SK-N-SH (cell line): ENCODE measurements at regions not wholly inside any gene's neighbourhood (a gene's known extent, or its start where the extent isn't known, plus 50 kb on each side); places are given as distances from the start of the nearest gene placed in this dataset.

Experiments used
- CTCF ChIA-PET: fragments of 300-600, 350-600 bp; formaldehyde crosslinking; extraction: SDS; loops from one replicate; lab custom pipeline; 2021; lab: Yijun Ruan, JAX
- POLR2A ChIA-PET: fragments of 350-600 bp; sonication (Branson Sonifier 250); formaldehyde crosslinking; extraction: SDS; loops from one replicate; lab custom pipeline; 2020; ENCODE audit warnings: antibody characterized with exemption, inconsistent platforms; lab: Yijun Ruan, JAX
- DNase-seq: peaks from one replicate; pipeline ENCODE4 v3.0.0; 2012
- H2AFZ ChIP-seq: fragments of 200-600 bp; sonication (generic); 2 replicates; pipeline ENCODE4 v1.8.1; 2016; ENCODE audit warnings: antibody characterized with exemption, mild to moderate bottlenecking, low read depth
- H3F3A ChIP-seq: fragments of 200-600 bp; sonication (generic); replicated peaks from 2 replicates; pipeline ENCODE3; 2016; ENCODE audit warnings: antibody characterized with exemption, mild to moderate bottlenecking; ENCODE audit not compliant: insufficient read depth
- H3K27ac ChIP-seq, 2 experiments: fragments of 200-500 bp in 1 of 2; fragments of 200-600 bp in 1 of 2; sonication (Bioruptor generic) in 1 of 2; sonication (generic), shearing (Covaris generic) in 1 of 2; 2 replicates each; pipeline versions ENCODE4 v1.5.1 to v1.6.1; 2014 to 2016; ENCODE audit warnings: low read depth in 2 of 2, inconsistent platforms in 1 of 2, low read length in 1 of 2, mild to moderate bottlenecking in 1 of 2, mixed read lengths in 1 of 2
- H3K27me3 ChIP-seq: fragments of 200-600 bp; sonication (generic), shearing (Covaris generic); 2 replicates; pipeline ENCODE4 v1.6.1; 2016; ENCODE audit warnings: mixed run types; ENCODE audit not compliant: insufficient read depth
- H3K36me3 ChIP-seq, 2 experiments: fragments of 200-500 bp in 1 of 2; fragments of 200-600 bp in 1 of 2; sonication (Bioruptor generic) in 1 of 2; sonication (generic) in 1 of 2; replicated peaks in 1 of 2; 2 replicates each; pipeline versions ENCODE3 to v1.5.1; 2014 to 2016; ENCODE audit warnings: low read length in 1 of 2, mild to moderate bottlenecking in 1 of 2; ENCODE audit not compliant: insufficient read depth in 2 of 2, control insufficient read depth in 1 of 2
- H3K4me1 ChIP-seq, 2 experiments: fragments of 200-500 bp in 1 of 2; fragments of 200-600 bp in 1 of 2; sonication (Bioruptor generic) in 1 of 2; sonication (generic), shearing (Covaris generic) in 1 of 2; 2 replicates each; pipeline versions ENCODE4 v1.5.1 to v1.6.1; 2014 to 2016; ENCODE audit warnings: low read depth in 1 of 2, low read length in 1 of 2, mixed run types in 1 of 2; ENCODE audit not compliant: insufficient read depth in 2 of 2, control insufficient read depth in 1 of 2
- H3K4me2 ChIP-seq: fragments of 200-600 bp; sonication (generic), shearing (Covaris generic); 2 replicates; pipeline ENCODE4 v1.6.1; 2017; ENCODE audit warnings: mixed run types
- H3K4me3 ChIP-seq, 2 experiments: fragments of 200-500 bp in 1 of 2; fragments of 200-600 bp in 1 of 2; sonication (Bioruptor generic) in 1 of 2; sonication (generic), shearing (Covaris generic) in 1 of 2; 2 replicates each; pipeline versions ENCODE4 v1.5.1 to v1.8.1; 2014 to 2016; ENCODE audit warnings: low read depth in 2 of 2, inconsistent platforms in 1 of 2, low read length in 1 of 2, mild to moderate bottlenecking in 1 of 2, mixed read lengths in 1 of 2, moderate library complexity in 1 of 2
- H3K79me2 ChIP-seq: fragments of 200-600 bp; sonication (generic); 2 replicates; pipeline ENCODE4 v1.8.1; 2017; ENCODE audit warnings: mild to moderate bottlenecking; ENCODE audit not compliant: insufficient read depth
- H3K9ac ChIP-seq: fragments of 200-600 bp; sonication (generic); 2 replicates; pipeline ENCODE4 v1.6.1; 2017; ENCODE audit warnings: mixed run types
- H3K9me2 ChIP-seq: fragments of 200-600 bp; sonication (generic); 2 replicates; pipeline ENCODE4 v1.6.1; 2017; ENCODE audit warnings: mixed run types
- H3K9me3 ChIP-seq: fragments of 200-600 bp; sonication (generic); 2 replicates; pipeline ENCODE4 v1.6.1; 2017; ENCODE audit warnings: mixed run types, mild to moderate bottlenecking, moderate library complexity
- H4K20me1 ChIP-seq: fragments of 200-600 bp; sonication (generic); 2 replicates; pipeline ENCODE4 v1.6.1; 2017; ENCODE audit warnings: mild to moderate bottlenecking, mixed run types; ENCODE audit not compliant: insufficient read depth
- CHD2 ChIP-seq: fragments of 150-350 bp; IDR thresholded peaks from 2 replicates; pipeline ENCODE4 v1.6.1; 2018; ENCODE audit warnings: low read length; ENCODE audit not compliant: partially characterized antibody
- ELF1 ChIP-seq: IDR thresholded peaks from 2 replicates; pipeline ENCODE4 v1.4.0; 2012
- EP300 ChIP-seq, 2 experiments: IDR thresholded peaks; 2 replicates each; pipeline versions ENCODE4 v1.4.0 to v1.6.1; 2012; ENCODE audit warnings: borderline replicate concordance in 1 of 2, low read depth in 1 of 2, low read length in 1 of 2
- FOSL2 ChIP-seq: IDR thresholded peaks from 2 replicates; pipeline ENCODE4 v1.4.0; 2012; ENCODE audit warnings: low read depth, mild to moderate bottlenecking, moderate library complexity, borderline replicate concordance
- FOXM1 ChIP-seq: IDR thresholded peaks from 2 replicates; pipeline ENCODE4 v1.4.0; 2012; ENCODE audit warnings: low read depth, mild to moderate bottlenecking
- GATA2 ChIP-seq: sonication (generic); formaldehyde crosslinking; IDR thresholded peaks from 2 replicates; pipeline ENCODE4 v1.5.0; 2020; ENCODE audit warnings: mild to moderate bottlenecking, missing genetic modification reagents
- MAX ChIP-seq: IDR thresholded peaks from 2 replicates; pipeline ENCODE4 v1.4.0; 2012; ENCODE audit warnings: low read depth
- PBX3 ChIP-seq: IDR thresholded peaks from 2 replicates; pipeline ENCODE4; 2012
- RAD21 ChIP-seq: IDR thresholded peaks from 2 replicates; pipeline ENCODE4 v1.6.1; 2012; ENCODE audit warnings: mild to moderate bottlenecking, low read length
- RFX5 ChIP-seq: IDR thresholded peaks from 2 replicates; pipeline ENCODE4 v1.6.1; 2012; ENCODE audit warnings: mild to moderate bottlenecking, improper control_type of control experiment, low read length
- SMC3 ChIP-seq: IDR thresholded peaks from 2 replicates; pipeline ENCODE4 v1.6.1; 2012; ENCODE audit warnings: low read depth, low read length, improper control_type of control experiment
- TAF1 ChIP-seq: IDR thresholded peaks from 2 replicates; pipeline ENCODE4 v1.6.1; 2012; ENCODE audit warnings: low read depth, mild to moderate bottlenecking, low read length, moderate library complexity, borderline replicate concordance
- YY1 ChIP-seq: IDR thresholded peaks from 2 replicates; pipeline ENCODE4 v1.4.0; 2012; ENCODE audit warnings: low read depth, mild to moderate bottlenecking
- whole genome bisulfite sequencing: methylation state at CpG from one replicate; pipeline ENCODE4 v1.1.6; 2017; ENCODE audit warnings: low lambda C conversion rate; 5-methylcytosine and 5-hydroxymethylcytosine counted together
- TF ChIP-seq, protein P1 (sequence below): IDR thresholded peaks from 2 replicates; pipeline ENCODE4 v1.4.0; 2012; ENCODE audit warnings: low read depth, borderline replicate concordance
- TF ChIP-seq, protein P2 (sequence below): fragments of 150-350 bp; IDR thresholded peaks from 2 replicates; pipeline ENCODE4 v1.6.1; 2017; ENCODE audit warnings: antibody characterized with exemption, low read length, low read depth, borderline replicate concordance
- TF ChIP-seq, protein P3 (sequence below): IDR thresholded peaks from 2 replicates; pipeline ENCODE4 v1.4.0; 2012; ENCODE audit warnings: low read depth, borderline replicate concordance

DNA sequence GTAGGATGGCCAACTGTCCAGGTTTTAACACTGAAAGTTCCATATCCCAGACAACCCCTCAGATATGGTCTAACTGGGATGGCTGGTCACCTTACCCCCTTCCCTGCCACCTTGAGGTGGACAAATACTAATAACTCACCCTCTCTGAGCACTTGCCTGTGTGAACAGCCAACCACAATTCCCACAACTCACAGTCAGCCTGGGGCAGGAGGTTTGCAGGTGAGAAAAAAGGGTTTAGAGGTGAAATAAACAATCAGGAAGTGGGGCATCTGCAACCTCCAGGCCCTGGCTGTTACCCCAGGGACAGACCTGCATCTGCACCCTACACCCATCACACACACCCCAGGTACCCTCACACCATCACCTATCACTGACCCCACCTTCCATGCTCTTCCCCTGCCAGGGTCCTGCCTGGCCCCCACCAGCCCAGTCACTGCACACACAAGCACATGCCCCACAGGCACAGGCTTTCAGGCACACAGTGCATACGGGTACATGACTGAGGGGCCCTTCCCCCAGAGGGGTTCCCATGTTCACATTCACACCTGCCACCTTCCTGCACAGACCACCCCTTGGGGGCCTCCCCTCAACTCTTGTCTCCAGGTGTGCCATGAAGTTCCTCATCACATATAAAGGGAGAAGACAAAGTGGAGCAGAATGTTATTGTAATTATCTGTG lies 679.5 kb downstream of the MATN1 start:
- H3K9me2 ChIP-seq, result no peaks in the 10 kb centered on the region
- H3K4me3 ChIP-seq, result no peak overlapping the region
- H3K4me2 ChIP-seq, result no peak overlapping the region
- no peak for DNase-seq
- POLR2A ChIA-PET, result no interaction called here
- H3K79me2 ChIP-seq, result no peaks in the 10 kb centered on the region
- H4K20me1 ChIP-seq, result no peaks in the 10 kb centered on the region
- H2AFZ ChIP-seq, result no peak overlapping the region
- WGBS, result 17% methylated on average over 1 of the region's 1 CpG
- no peaks in the 10 kb centered on the region; a peak in 1 of 4 replicates for H3K4me1 ChIP-seq
- no peaks in the 10 kb centered on the region for H3K36me3 ChIP-seq
- H3K9ac ChIP-seq, result no peak overlapping the region
- H3K9me3 ChIP-seq, result no peaks in the 10 kb centered on the region
- no peaks in the 10 kb centered on the region for H3F3A ChIP-seq
- H3K27ac ChIP-seq, result no peak overlapping the region
- TF ChIP-seq CHD2, result no peak
- no peak for TF ChIP-seq TAF1
- TF ChIP-seq RAD21, result no peak
- TF ChIP-seq, protein P1, sequence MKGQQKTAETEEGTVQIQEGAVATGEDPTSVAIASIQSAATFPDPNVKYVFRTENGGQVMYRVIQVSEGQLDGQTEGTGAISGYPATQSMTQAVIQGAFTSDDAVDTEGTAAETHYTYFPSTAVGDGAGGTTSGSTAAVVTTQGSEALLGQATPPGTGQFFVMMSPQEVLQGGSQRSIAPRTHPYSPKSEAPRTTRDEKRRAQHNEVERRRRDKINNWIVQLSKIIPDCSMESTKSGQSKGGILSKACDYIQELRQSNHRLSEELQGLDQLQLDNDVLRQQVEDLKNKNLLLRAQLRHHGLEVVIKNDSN, result no peak
- TF ChIP-seq, protein P2, sequence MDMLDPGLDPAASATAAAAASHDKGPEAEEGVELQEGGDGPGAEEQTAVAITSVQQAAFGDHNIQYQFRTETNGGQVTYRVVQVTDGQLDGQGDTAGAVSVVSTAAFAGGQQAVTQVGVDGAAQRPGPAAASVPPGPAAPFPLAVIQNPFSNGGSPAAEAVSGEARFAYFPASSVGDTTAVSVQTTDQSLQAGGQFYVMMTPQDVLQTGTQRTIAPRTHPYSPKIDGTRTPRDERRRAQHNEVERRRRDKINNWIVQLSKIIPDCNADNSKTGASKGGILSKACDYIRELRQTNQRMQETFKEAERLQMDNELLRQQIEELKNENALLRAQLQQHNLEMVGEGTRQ, result no peak
- TF ChIP-seq, protein P3, sequence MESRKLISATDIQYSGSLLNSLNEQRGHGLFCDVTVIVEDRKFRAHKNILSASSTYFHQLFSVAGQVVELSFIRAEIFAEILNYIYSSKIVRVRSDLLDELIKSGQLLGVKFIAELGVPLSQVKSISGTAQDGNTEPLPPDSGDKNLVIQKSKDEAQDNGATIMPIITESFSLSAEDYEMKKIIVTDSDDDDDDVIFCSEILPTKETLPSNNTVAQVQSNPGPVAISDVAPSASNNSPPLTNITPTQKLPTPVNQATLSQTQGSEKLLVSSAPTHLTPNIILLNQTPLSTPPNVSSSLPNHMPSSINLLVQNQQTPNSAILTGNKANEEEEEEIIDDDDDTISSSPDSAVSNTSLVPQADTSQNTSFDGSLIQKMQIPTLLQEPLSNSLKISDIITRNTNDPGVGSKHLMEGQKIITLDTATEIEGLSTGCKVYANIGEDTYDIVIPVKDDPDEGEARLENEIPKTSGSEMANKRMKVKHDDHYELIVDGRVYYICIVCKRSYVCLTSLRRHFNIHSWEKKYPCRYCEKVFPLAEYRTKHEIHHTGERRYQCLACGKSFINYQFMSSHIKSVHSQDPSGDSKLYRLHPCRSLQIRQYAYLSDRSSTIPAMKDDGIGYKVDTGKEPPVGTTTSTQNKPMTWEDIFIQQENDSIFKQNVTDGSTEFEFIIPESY, result no peak
- TF ChIP-seq SMC3, result no peak
- TF ChIP-seq EP300 (IDR thresholded peaks at IDR 0.05; ENCODE audit: borderline replicate concordance in 1 of 2, low read depth in 1 of 2, low read length in 1 of 2), result no peak
- TF ChIP-seq YY1, result no peak
- no peak for TF ChIP-seq FOSL2
- TF ChIP-seq MAX, result no peak
- TF ChIP-seq FOXM1, result no peak
- no peak for TF ChIP-seq GATA2
- no peak for TF ChIP-seq PBX3
- TF ChIP-seq ELF1, result no peak
- no peak for TF ChIP-seq RFX5
- TF ChIP-seq, all 33 proteins: peak for 0
- CTCF ChIA-PET, result interaction anchor here (1.6 kb wide), 1 partner anchor 10 kb away, joined by 4 read pairs; no protein-coding TSS in a partner anchor
- H3K27me3 ChIP-seq, result no peaks in the 10 kb centered on the region
